NCI-H2029 (cell line): ENCODE measurements at regions not wholly inside any gene's neighbourhood (a gene's known extent, or its start where the extent isn't known, plus 50 kb on each side); places are given as distances from the start of the nearest gene placed in this dataset.

Experiments used
- DNase-seq: peaks from one replicate; lab custom pipeline; 2025; lab: John Stamatoyannopoulos, UW

GRCh38 chr6:4587171-4587570, 189.0 kb upstream of the CDYL start:
- DNase-seq, result no peak

- DNase-seq, result no peak
These were observed 189.7 kb upstream of the CDYL start for GRCh38 chr6:4586469-4586859.

- DNase-seq, result no peak
These were observed 190.3 kb upstream of the CDYL start for GRCh38 chr6:4585682-4586468.

GRCh38 chr6:4584801-4585200, 191.4 kb upstream of the CDYL start:
- no peak for DNase-seq

GRCh38 chr6:4582506-4583417, 193.4 kb upstream of the CDYL start:
- no peak for DNase-seq

GRCh38 chr6:4581468-4582385, 194.5 kb upstream of the CDYL start:
- DNase-seq, result no peak

GRCh38 chr6:4580361-4580760, 195.8 kb upstream of the CDYL start:
- DNase-seq, result no peak

GRCh38 chr6:4577406-4577805, 198.8 kb upstream of the CDYL start:
- no peak for DNase-seq

GRCh38 chr6:4575714-4576113, 200.5 kb upstream of the CDYL start:
- DNase-seq, result no peak

- no peak for DNase-seq
These were observed 202.2 kb upstream of the CDYL start for GRCh38 chr6:4574007-4574406.

- DNase-seq, result no peak
These were observed 205.2 kb upstream of the CDYL start for GRCh38 chr6:4571011-4571410.

- DNase-seq, result no peak
These were observed 208.1 kb upstream of the CDYL start for GRCh38 chr6:4568138-4568537.

GRCh38 chr6:4567141-4567540, 209.1 kb upstream of the CDYL start:
- no peak for DNase-seq

GRCh38 chr6:4565301-4566250, 210.6 kb upstream of the CDYL start:
- DNase-seq, result no peak

GRCh38 chr6:4564801-4565271, 211.4 kb upstream of the CDYL start:
- DNase-seq, result peak; percentile 86

- no peak for DNase-seq
These were observed 212.3 kb upstream of the CDYL start for GRCh38 chr6:4563877-4564276.

- DNase-seq, result no peak
These were observed 213.0 kb upstream of the CDYL start for GRCh38 chr6:4563156-4563555.

GRCh38 chr6:4561773-4562400, 214.3 kb upstream of the CDYL start:
- DNase-seq, result no peak

- no peak for DNase-seq
These were observed 215.1 kb upstream of the CDYL start for GRCh38 chr6:4561078-4561435.
